SK-MEL-5 (cell line): ENCODE measurements at regions not wholly inside any gene's neighbourhood (a gene's known extent, or its start where the extent isn't known, plus 50 kb on each side); places are given as distances from the start of the nearest gene placed in this dataset.
"Not testable (repeated sequence)": the region's sequence is repeated elsewhere in the genome, so short reads cannot be mapped to it uniquely, and the experiment has no call there.

ENCODE experiments used
- DNase-seq: peaks from one replicate; pipeline ENCODE4 v3.0.0-alpha.2; 2016; ENCODE audit warnings: low read depth, low spot score
- in situ Hi-C: cut with HindIII; loops from 2 replicates; pipeline ENCODE4 v1.10.0; 2016; ENCODE audit warnings: low sequenced_read_pairs, high pct_unique_total_duplicates, low pct_unique_long_range_greater_than_20kb

GRCh38 chr12:74595696-74596095 is 58.1 kb downstream of the ATXN7L3B start:
- in situ Hi-C loops = no loop called here
- no peak for DNase-seq

DNA sequence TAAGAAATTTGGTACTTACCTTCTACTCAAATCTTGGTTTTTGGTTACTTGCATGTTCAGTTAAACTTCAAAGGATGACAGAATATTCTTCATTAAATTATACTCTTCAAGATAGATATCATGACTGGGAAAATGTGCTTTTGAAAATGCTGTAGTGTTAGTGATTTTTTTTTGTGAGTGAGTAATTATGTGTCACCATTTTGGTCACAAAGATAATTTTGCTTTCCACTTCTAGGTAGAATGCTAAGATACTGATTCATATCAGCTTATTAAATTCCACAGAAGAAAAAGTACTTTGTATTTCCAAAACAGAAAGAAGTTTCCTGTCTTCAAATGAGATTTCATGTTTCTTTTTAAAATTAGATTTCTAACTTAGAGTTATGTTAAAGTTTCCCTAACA is 61.2 kb downstream of the ATXN7L3B start:
- no peak for DNase-seq

GRCh38 chr12:74599932-74600331 is 62.3 kb downstream of the ATXN7L3B start:
- no peak for DNase-seq

More for the DNA sequence above, 61.2 kb downstream of the ATXN7L3B start:
- in situ Hi-C loops = no loop called here

GRCh38 chr12:74600817-74601216 is 63.2 kb downstream of the ATXN7L3B start:
- in situ Hi-C loops, DNase-seq: not testable (repeated sequence)

More at GRCh38 chr12:74599932-74600331, 62.3 kb downstream of the ATXN7L3B start:
- in situ Hi-C loops = no loop called here

DNA sequence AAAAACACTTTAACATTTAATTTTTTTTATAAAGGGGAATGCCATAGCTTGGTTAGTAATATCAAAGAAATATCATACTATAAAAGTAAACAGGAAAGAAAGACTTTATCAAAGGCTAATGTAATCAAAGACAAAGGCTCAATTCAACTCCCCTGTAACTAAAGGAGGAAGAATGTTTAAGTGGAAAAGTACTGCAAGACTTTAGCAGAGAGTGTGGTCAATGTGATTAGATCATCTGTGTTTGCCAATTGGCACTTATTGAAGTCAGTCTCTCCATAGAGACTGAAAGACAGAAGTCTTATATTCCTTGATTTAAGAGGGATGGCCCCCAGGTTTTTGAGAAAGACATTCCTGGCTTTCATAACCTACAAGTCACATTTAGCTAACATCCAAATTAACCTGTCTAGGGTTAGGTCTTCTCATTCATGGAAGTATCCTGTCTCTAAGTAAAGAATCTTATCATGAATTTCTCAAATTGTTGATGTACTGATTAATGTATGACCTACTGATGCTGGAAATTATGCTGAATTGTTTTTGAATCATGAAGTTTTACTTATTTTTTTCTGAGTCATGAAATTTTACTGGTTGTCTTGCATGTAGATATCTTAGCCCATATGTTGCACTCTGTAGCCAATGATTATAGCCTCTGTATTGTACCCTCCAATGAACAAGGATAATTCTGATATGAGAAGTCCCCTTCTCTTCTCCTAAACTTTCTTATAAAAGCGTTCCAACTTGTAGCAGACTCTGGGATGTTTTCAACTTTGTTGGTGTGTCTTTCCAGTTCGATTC is 65.4 kb downstream of the ATXN7L3B start:
- in situ Hi-C loops = no loop called here
- DNase-seq = peak; percentile 19

- in situ Hi-C loops = no loop called here
- no peak for DNase-seq
Measured at GRCh38 chr12:74608231-74608775, 70.7 kb downstream of the ATXN7L3B start.

GRCh38 chr12:74610711-74611110 is 73.1 kb downstream of the ATXN7L3B start:
- in situ Hi-C loops = no loop called here
- DNase-seq = no peak

DNA sequence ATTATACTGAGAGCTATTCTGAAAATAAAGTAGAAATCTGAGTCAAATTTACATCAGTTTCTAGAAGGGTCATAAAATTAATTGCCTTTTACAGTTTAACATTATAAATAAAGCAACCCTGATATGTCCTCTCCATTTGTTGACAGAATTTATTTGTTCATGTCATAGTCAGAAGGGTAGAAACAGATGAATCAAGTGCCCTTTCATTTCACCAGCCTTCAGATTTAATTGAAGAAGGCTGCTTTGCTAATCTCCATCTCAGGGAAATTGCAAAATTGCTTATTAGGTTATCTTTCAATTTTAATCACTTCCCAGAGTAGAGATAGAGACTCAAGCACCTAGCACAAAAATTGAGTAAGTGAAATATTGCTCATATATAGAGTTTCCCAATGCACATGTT is 76.8 kb downstream of the ATXN7L3B start:
- no peak for DNase-seq
- in situ Hi-C loops = no loop called here

GRCh38 chr12:74619084-74619483 is 81.4 kb downstream of the ATXN7L3B start:
- DNase-seq = no peak
- in situ Hi-C loops = no loop called here

DNA sequence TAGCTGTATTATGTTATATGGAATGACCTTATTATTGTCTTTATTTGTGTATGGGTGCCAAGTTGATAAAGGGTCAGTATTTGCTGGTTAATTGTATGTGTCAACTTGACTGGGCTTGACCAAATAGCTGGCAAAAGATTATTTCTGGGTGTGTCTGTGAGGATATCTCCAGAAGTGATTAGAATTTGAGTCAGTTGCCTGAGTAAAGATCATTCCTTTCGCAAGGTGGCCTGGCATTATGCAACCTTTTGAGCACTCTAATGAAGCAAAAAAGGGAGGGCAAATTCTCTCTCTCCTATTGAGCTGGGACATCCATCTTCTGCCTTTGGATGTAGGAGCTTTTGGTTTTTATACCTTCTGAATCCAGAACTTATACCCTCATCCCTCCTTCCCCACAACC is 82.2 kb downstream of the ATXN7L3B start:
- in situ Hi-C loops = no loop called here

GRCh38 chr12:74620921-74621320 is 83.3 kb downstream of the ATXN7L3B start:
- in situ Hi-C loops = no loop called here
- DNase-seq = peak; percentile 56

More for the DNA sequence above, 82.2 kb downstream of the ATXN7L3B start:
- no peak for DNase-seq

- DNase-seq = no peak
- in situ Hi-C loops = no loop called here
Measured at GRCh38 chr12:74624201-74624600, 86.6 kb downstream of the ATXN7L3B start.

- in situ Hi-C loops = no loop called here
- DNase-seq = no peak
Measured at GRCh38 chr12:74626397-74626796, 88.8 kb downstream of the ATXN7L3B start.

DNA sequence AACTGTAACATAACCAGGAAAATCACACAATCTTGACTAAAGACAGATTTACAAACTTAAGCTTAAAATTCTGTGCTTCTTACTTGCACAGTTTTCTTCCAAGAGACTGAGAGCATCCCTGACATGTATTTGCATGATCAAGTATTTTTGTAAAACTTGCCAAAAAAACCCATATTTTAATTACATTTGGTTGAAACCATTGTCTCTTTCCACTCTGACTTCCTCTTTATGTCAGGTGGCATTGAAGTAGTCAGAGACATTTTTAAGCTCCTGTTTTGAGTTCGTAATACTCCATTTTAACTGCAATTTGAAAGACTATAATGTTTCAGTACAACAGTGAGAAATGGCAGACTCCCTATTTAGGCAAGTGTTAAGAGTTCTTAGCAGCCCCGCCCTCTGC is 103.6 kb downstream of the ATXN7L3B start:
- no peak for DNase-seq
- in situ Hi-C loops = no loop called here

GRCh38 chr12:74641694-74642093 is 104.1 kb downstream of the ATXN7L3B start:
- no peak for DNase-seq
- in situ Hi-C loops = no loop called here

- in situ Hi-C loops = no loop called here
- DNase-seq = peak; percentile 93
Measured at GRCh38 chr12:74644681-74645080, 107.0 kb downstream of the ATXN7L3B start.

DNA sequence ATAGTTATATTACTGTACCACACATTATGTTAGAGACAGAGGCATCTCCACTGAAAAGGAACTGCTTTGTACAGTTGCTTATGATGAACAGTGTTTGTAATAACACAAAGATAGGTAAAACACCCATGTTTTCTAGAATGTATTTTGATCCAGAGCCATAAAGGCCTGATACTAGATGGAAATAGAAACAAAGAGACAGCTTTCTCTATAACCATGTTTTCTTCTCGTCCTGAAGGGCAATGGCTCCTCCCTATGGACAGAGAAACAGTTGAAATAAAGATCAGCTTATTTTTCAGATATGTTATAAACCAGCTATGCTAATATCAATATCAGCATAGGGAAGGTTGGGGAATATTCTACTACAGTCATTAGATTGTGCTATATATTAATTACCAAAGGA is 109.2 kb downstream of the ATXN7L3B start:
- DNase-seq = peak; percentile 76

DNA sequence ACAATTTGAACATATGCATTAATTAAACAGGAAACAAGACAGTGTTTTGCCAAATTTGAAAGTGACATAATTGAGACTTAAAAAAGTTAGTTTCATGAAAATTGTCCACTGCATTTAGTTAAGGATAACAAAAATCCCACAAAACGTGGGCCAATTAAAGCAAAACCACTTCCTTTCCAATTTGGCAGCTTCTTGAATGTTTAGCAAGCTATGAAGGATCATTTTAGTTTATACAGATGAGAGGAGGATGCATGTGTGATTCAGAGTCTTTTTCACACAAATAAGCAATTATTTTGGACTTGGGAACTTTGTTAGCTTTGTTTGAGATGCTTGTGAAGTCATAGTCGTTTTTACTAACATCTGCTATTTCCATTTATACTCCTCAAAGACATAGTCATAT is 109.6 kb downstream of the ATXN7L3B start:
- in situ Hi-C loops = no loop called here

More for the DNA sequence above, 109.2 kb downstream of the ATXN7L3B start:
- in situ Hi-C loops = no loop called here

GRCh38 chr12:74656251-74656650 is 118.6 kb downstream of the ATXN7L3B start:
- in situ Hi-C loops = no loop called here
- DNase-seq = no peak

More for the DNA sequence above, 109.6 kb downstream of the ATXN7L3B start:
- DNase-seq = no peak
